Lower lobe of right lung (tissue), 2 donors: ENCODE measurements at regions not wholly inside any gene's neighbourhood (a gene's known extent, or its start where the extent isn't known, plus 50 kb on each side); places are given as distances from the start of the nearest gene placed in this dataset.
"Not testable (repeated sequence)": the region's sequence is repeated elsewhere in the genome, so short reads cannot be mapped to it uniquely, and the experiment has no call there.

ENCODE experiments used
- ATAC-seq, 2 donors: fragments of 200-7000 bp; cut with Tn5 transposase; one replicate each; pipeline ENCODE4 v1.9.1; 2020 to 2022; ENCODE audit warnings: mild to moderate bottlenecking in 2 of 2, moderate library complexity in 2 of 2
- DNase-seq: peaks from one replicate; pipeline ENCODE4 v3.0.0-alpha.2; 2020
- H3K27ac ChIP-seq: fragments of 200-600 bp; one replicate; pipeline ENCODE4 v1.8.0; 2022
- H3K27me3 ChIP-seq: fragments of 200-600 bp; one replicate; pipeline ENCODE4 v1.8.0; 2022; ENCODE audit warnings: low read depth
- H3K36me3 ChIP-seq: fragments of 200-600 bp; one replicate; pipeline ENCODE4 v1.8.0; 2022; ENCODE audit warnings: mild to moderate bottlenecking
- H3K4me1 ChIP-seq: fragments of 200-600 bp; one replicate; pipeline ENCODE4 v1.8.0; 2022
- H3K4me3 ChIP-seq: fragments of 200-600 bp; one replicate; pipeline ENCODE4 v1.8.0; 2022; ENCODE audit warnings: mild to moderate bottlenecking
- H3K9me3 ChIP-seq: fragments of 200-600 bp; one replicate; pipeline ENCODE4 v1.8.0; 2022
- intact Hi-C: fragments of 100-400 bp; cut with DNase I; formaldehyde crosslinking; loops from one replicate; pipeline ENCODE4 v1.11.0; 2022
- TF ChIP-seq, protein P1 (sequence below): fragments of 200-600 bp; IDR thresholded peaks from one replicate; pipeline ENCODE4 v1.8.0; 2022; ENCODE audit warnings: antibody characterized with exemption, mild to moderate bottlenecking
- donor health status: DM: no; HTN: yes; CAD: no; lungs with severe emphysema.

DNA sequence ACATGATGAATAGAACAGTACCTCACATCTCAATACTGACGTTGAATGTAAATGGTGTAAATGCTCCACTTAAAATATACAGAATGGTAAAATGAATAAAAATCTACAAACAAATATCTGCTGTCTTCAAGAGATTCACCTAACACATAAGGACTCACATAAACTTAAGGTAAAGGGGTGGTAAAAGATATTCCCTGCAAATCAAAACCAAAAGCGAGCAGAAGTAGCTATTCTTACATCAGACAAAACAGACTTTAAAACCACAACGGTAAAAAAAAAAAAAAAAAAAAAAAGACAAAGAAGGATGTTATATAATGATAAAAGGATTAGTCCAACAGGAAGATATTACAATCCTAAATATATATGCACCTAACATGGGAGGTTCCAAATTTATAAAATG lies 214.0 kb upstream of the MAST4 start:
- TF ChIP-seq, protein P1, sequence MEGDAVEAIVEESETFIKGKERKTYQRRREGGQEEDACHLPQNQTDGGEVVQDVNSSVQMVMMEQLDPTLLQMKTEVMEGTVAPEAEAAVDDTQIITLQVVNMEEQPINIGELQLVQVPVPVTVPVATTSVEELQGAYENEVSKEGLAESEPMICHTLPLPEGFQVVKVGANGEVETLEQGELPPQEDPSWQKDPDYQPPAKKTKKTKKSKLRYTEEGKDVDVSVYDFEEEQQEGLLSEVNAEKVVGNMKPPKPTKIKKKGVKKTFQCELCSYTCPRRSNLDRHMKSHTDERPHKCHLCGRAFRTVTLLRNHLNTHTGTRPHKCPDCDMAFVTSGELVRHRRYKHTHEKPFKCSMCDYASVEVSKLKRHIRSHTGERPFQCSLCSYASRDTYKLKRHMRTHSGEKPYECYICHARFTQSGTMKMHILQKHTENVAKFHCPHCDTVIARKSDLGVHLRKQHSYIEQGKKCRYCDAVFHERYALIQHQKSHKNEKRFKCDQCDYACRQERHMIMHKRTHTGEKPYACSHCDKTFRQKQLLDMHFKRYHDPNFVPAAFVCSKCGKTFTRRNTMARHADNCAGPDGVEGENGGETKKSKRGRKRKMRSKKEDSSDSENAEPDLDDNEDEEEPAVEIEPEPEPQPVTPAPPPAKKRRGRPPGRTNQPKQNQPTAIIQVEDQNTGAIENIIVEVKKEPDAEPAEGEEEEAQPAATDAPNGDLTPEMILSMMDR = no peak
- no peaks in the 10 kb centered on the region for H3K27me3 ChIP-seq
- no peaks in the 10 kb centered on the region for H3K4me1 ChIP-seq
- no peaks in the 10 kb centered on the region for H3K9me3 ChIP-seq
- no peak for ATAC-seq
- no peaks in the 10 kb centered on the region for H3K36me3 ChIP-seq
- intact Hi-C loops = no loop called here
- no peak overlapping the region for H3K4me3 ChIP-seq
- DNase-seq = no peak
- H3K27ac ChIP-seq = no peak overlapping the region

- intact Hi-C loops, ATAC-seq, DNase-seq: not testable (repeated sequence)
Measured at GRCh38 chr5:66405145-66405544, 191.0 kb upstream of the MAST4 start.

GRCh38 chr5:66406761-66407336 lies 189.3 kb upstream of the MAST4 start:
- ATAC-seq (no peak), DNase-seq (no peak)
- intact Hi-C loops = no loop called here
- Histone ChIP-seq H3K36me3 (no peaks in the 10 kb centered on the region), H3K27me3 (no peaks in the 10 kb centered on the region), H3K27ac (no peak overlapping the region), H3K4me1 (no peaks in the 10 kb centered on the region), H3K4me3 (no peak overlapping the region), H3K9me3 (no peaks in the 10 kb centered on the region)
- TF ChIP-seq, protein P1 = no peak

More at GRCh38 chr5:66405145-66405544, 191.0 kb upstream of the MAST4 start:
- not testable (repeated sequence) for H3K27me3 ChIP-seq, H3K27ac ChIP-seq, H3K4me1 ChIP-seq, H3K4me3 ChIP-seq, H3K9me3 ChIP-seq, H3K36me3 ChIP-seq

DNA sequence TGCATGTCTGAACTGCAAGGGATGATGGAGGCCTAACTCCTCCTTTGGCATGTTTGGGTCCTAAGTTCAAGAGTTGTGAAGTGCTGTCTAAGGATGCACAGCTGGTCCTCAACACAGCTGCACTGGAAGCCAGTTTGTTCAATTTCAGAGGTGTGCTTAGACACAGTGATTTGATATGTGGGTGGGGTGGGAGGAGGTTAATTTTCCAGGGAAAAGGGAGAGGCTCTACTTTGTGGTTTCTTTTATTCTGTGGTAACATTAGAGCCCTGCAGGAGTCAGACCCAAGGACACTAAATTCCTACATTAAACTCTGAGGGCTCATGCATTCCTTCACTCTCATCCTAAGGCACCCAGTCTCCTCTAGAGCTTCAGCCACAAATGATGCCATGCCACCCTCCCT lies 188.4 kb upstream of the MAST4 start:
- no peaks in the 10 kb centered on the region for H3K4me1 ChIP-seq
- H3K4me3 ChIP-seq = no peak overlapping the region
- intact Hi-C loops = no loop called here
- TF ChIP-seq, protein P1 = no peak
- H3K36me3 ChIP-seq = no peaks in the 10 kb centered on the region
- no peaks in the 10 kb centered on the region for H3K9me3 ChIP-seq
- ATAC-seq (no peak), DNase-seq (no peak)
- H3K27me3 ChIP-seq = no peaks in the 10 kb centered on the region
- H3K27ac ChIP-seq = no peak overlapping the region

DNA sequence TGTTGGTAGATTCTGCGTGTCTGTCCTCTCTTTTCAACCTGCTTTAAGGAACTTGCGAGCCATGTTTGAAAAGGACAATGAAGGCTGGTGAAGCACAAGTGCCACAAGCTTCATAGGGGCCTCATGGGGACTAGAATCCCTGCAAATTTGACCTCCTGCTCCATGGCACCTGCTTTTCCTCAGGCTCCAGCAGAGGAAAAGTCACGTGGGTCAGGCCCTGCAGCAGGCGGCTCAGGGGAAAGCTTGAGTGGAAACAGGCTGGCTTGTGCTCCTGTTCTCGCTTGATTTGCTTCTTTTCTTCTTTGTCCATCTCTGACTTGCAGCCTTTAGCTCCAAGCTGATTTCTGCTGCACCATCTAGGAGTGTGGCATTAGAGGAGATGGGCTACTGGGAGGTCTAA lies 187.6 kb upstream of the MAST4 start:
- H3K27me3 ChIP-seq = no peaks in the 10 kb centered on the region
- H3K36me3 ChIP-seq = no peaks in the 10 kb centered on the region
- ATAC-seq = no peak
- no peak overlapping the region for H3K27ac ChIP-seq
- no peak overlapping the region for H3K4me3 ChIP-seq
- intact Hi-C loops = no loop called here
- TF ChIP-seq, protein P1 = no peak
- DNase-seq = no peak
- H3K9me3 ChIP-seq = no peaks in the 10 kb centered on the region
- H3K4me1 ChIP-seq = no peaks in the 10 kb centered on the region

DNA sequence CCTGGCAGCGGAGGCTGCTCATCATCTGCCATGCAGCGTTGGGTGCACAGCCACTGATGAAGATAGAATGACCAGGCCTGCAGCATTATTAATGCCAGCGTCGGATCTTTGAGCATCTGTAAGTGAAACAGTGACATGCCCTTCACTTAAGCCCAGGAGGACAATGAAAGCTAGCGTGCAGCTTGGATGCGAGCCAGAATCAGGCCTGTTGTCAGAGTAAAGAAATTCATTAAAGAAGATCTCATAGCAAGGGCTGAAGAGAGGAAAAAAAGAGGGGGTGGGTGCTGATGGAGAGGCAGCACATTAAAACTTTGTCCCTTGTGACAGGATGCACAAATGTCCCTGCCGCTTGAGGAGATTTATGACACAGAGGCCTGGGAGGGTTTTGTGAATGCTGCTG lies 186.1 kb upstream of the MAST4 start:
- Histone ChIP-seq H3K27ac (no peak overlapping the region), H3K9me3 (no peaks in the 10 kb centered on the region), H3K36me3 (no peaks in the 10 kb centered on the region), H3K4me1 (no peaks in the 10 kb centered on the region), H3K27me3 (no peaks in the 10 kb centered on the region), H3K4me3 (no peak overlapping the region)
- intact Hi-C loops = no loop called here
- ATAC-seq (no peak), DNase-seq (no peak)
- TF ChIP-seq, protein P1 = no peak
